Adrenal gland (tissue), 5 donors: ENCODE measurements at regions not wholly inside any gene's neighbourhood (a gene's known extent, or its start where the extent isn't known, plus 50 kb on each side); places are given as distances from the start of the nearest gene placed in this dataset.

Experiments used
- CTCF ChIP-seq, 6 experiments: fragments of 450-650 bp in 4 of 6; fragments of 200-600 bp in 2 of 6; sonication (generic) in 1 of 6; IDR thresholded peaks; 1 replicate in 5 of 6; 2 replicates in 1 of 6; pipeline versions ENCODE4 v1.5.1 to v1.8.0; 2016 to 2021; ENCODE audit warnings: antibody characterized with exemption in 6 of 6, mild to moderate bottlenecking in 2 of 6, moderate library complexity in 1 of 6
- POLR2A ChIP-seq, 2 donors: fragments of 450-650 bp; IDR thresholded peaks; one replicate each; pipeline ENCODE4 v1.6.1; 2017; ENCODE audit warnings: antibody characterized with exemption in 2 of 2, mild to moderate bottlenecking in 2 of 2, moderate library complexity in 1 of 2
- donor health status: DM: no; HTN: no; CAD: no.

- TF ChIP-seq CTCF (IDR thresholded peaks at IDR 0.05) (no peak), POLR2A (IDR thresholded peaks at IDR 0.05) (no peak)
Measured at GRCh38 chr2:13822365-13822764, 810.2 kb upstream of the LRATD1 start.
